Spleen (tissue), 11 donors: ENCODE measurements at regions not wholly inside any gene's neighbourhood (a gene's known extent, or its start where the extent isn't known, plus 50 kb on each side); places are given as distances from the start of the nearest gene placed in this dataset.

ENCODE experiments used
- DNase-seq: peaks from one replicate; pipeline ENCODE4 v3.0.0-alpha.2; 2020
- H3K27ac ChIP-seq, 8 donors: fragments of 200-600 bp; sonication (generic) in 7 of 8; 1 replicate in 4 of 8; 2 replicates in 4 of 8; pipeline versions ENCODE4 v1.5.0 to v1.8.0; 2016 to 2021; ENCODE audit warnings: inconsistent platforms in 4 of 8, mild to moderate bottlenecking in 4 of 8, moderate library complexity in 1 of 8
- H3K27me3 ChIP-seq, 7 donors: fragments of 200-600 bp; sonication (generic) in 6 of 7; replicated peaks in 1 of 7; 1 replicate in 4 of 7; 2 replicates in 3 of 7; pipeline versions ENCODE4 v1.5.0 to v1.8.0; 2016 to 2021; ENCODE audit warnings: inconsistent platforms in 3 of 7, mild to moderate bottlenecking in 1 of 7
- H3K36me3 ChIP-seq, 6 donors: fragments of 200-600 bp; sonication (generic) in 5 of 6; 1 replicate in 4 of 6; 2 replicates in 2 of 6; pipeline versions ENCODE4 v1.5.0 to v1.8.0; 2016 to 2021; ENCODE audit warnings: inconsistent platforms in 2 of 6
- H3K4me1 ChIP-seq, 6 donors: fragments of 200-600 bp; sonication (generic) in 5 of 6; 1 replicate in 3 of 6; 2 replicates in 3 of 6; pipeline versions ENCODE4 v1.5.0 to v1.8.0; 2016 to 2021; ENCODE audit warnings: inconsistent platforms in 3 of 6
- H3K4me3 ChIP-seq, 8 donors: fragments of 200-600 bp; sonication (generic) in 7 of 8; 1 replicate in 4 of 8; 2 replicates in 4 of 8; pipeline versions ENCODE4 v1.5.0 to v1.8.0; 2016 to 2021; ENCODE audit warnings: inconsistent platforms in 4 of 8, mild to moderate bottlenecking in 4 of 8, moderate library complexity in 2 of 8
- H3K9me3 ChIP-seq, 8 donors: fragments of 200-600 bp; sonication (generic) in 7 of 8; 1 replicate in 4 of 8; 2 replicates in 4 of 8; pipeline versions ENCODE4 v1.5.0 to v1.8.0; 2016 to 2021; ENCODE audit warnings: inconsistent platforms in 4 of 8
- POLR2A ChIP-seq, 3 donors: fragments of 450-650 bp; IDR thresholded peaks; one replicate each; pipeline ENCODE4 v1.5.1; 2017; ENCODE audit warnings: antibody characterized with exemption in 3 of 3, mild to moderate bottlenecking in 1 of 3
- POLR2AphosphoS5 ChIP-seq, 3 donors: sonication (generic); formaldehyde crosslinking; IDR thresholded peaks; one replicate each; pipeline ENCODE4 v1.5.1; 2017; ENCODE audit warnings: antibody characterized with exemption in 3 of 3
- WGBS, 5 donors: extraction: QIAGEN DNeasy Blood & Tissue Kit in 3 of 5; methylation state at CpG; one replicate each; pipeline versions ENCODE4 v1.1.5 to v1.1.7; 2013 to 2018; 5-methylcytosine and 5-hydroxymethylcytosine counted together
- intact Hi-C: fragments of 100-400 bp; cut with DNase I; formaldehyde crosslinking; loops from one replicate; pipeline ENCODE4 v1.15.0; 2023; ENCODE audit warnings: low total_unique reads
- TF ChIP-seq, protein P1 (sequence below), 11 experiments: fragments of 200-600 bp in 7 of 11; fragments of 450-650 bp in 4 of 11; sonication (generic) in 4 of 11; IDR thresholded peaks in 8 of 11; conservative IDR thresholded peaks in 3 of 11; 1 replicate in 7 of 11; 2 replicates in 4 of 11; pipeline versions ENCODE4 v1.4.0 to v1.8.0; 2016 to 2021; ENCODE audit warnings: antibody characterized with exemption in 11 of 11, inconsistent platforms in 4 of 11, mild to moderate bottlenecking in 1 of 11
- donor health status: healthy with polysubstance abuse.
- donor health status: DM: no; HTN: no; CAD: no; lungs with moderate emphysema.
- donor health status: DM: no; HTN: no; CAD: no.
- donor health status: Bipolar disorder and iron deficiency.
- donor health status: healthy.
- donor health status: DM: no; HTN: no; CAD: no.
- donor health status: DM: yes; HTN: yes; CAD: no.

DNA sequence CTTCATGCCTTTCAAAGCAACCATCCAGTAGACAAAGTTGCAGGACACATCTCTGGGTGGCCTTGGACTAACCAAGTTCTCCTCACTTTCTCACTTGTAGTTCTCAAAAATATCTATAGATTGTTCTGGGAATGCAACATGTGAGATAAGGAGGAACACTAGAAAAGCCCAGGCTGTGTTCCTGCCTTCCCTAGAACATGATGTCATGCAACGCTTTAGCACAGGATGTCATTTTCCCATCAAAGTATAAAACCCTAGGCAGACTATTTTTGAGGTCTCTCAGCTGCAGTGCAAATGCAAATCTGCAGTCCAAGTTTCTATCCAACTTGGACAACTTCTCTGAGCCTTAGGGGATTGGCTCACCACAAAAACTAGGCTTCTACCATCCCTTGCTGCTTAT lies 78.8 kb upstream of the PCDH7 start:
- DNase-seq = no peak
- Histone ChIP-seq H3K4me3 (no peak overlapping the region), H3K9me3 (no peaks in the 10 kb centered on the region), H3K27me3 (no peaks in the 10 kb centered on the region), H3K27ac (no peak overlapping the region), H3K36me3 (no peaks in the 10 kb centered on the region), H3K4me1 (no peaks in the 10 kb centered on the region)
- TF ChIP-seq POLR2A (IDR thresholded peaks at IDR 0.05) = no peak
- TF ChIP-seq, protein P1, sequence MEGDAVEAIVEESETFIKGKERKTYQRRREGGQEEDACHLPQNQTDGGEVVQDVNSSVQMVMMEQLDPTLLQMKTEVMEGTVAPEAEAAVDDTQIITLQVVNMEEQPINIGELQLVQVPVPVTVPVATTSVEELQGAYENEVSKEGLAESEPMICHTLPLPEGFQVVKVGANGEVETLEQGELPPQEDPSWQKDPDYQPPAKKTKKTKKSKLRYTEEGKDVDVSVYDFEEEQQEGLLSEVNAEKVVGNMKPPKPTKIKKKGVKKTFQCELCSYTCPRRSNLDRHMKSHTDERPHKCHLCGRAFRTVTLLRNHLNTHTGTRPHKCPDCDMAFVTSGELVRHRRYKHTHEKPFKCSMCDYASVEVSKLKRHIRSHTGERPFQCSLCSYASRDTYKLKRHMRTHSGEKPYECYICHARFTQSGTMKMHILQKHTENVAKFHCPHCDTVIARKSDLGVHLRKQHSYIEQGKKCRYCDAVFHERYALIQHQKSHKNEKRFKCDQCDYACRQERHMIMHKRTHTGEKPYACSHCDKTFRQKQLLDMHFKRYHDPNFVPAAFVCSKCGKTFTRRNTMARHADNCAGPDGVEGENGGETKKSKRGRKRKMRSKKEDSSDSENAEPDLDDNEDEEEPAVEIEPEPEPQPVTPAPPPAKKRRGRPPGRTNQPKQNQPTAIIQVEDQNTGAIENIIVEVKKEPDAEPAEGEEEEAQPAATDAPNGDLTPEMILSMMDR (IDR thresholded peaks at IDR 0.05 in 8 of 11, conservative IDR thresholded peaks at IDR 0.05 in 3 of 11) = no peak
- no peak for TF ChIP-seq POLR2AphosphoS5 (IDR thresholded peaks at IDR 0.05)
- WGBS, 5 donors = 63 to 92% (median 69%) methylated on average over 1 of the region's 1 CpG
- intact Hi-C loops = no loop called here

DNA sequence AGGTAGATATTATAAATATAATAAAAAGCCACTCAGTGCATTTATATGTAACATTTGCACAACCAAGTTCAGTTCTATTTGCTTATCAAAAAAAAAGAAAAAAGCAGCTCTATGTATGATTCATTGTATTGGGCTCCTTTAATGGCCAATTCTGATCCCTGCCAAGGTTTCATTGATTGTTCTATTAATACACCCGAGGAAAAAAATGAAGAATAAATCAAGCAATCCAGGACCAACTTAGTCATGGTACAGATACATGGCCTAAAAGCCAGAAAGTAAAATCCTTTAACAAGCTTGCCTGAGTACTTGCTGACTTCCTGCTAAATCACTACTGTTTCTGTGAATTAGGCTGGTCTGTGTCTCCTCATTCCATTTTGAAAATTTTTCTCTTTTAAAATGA lies 77.6 kb upstream of the PCDH7 start:
- no peaks in the 10 kb centered on the region for H3K36me3 ChIP-seq
- no peaks in the 10 kb centered on the region for H3K27me3 ChIP-seq
- H3K4me1 ChIP-seq = no peaks in the 10 kb centered on the region
- no peak for DNase-seq
- H3K4me3 ChIP-seq = no peak overlapping the region
- 26 to 72% (median 63%) methylated on average over 1 of the region's 1 CpG for WGBS, 5 donors
- intact Hi-C loops = no loop called here
- no peak overlapping the region for H3K27ac ChIP-seq
- peaks cover 0 to 6% (median 0%) of the 10 kb centered on the region in 8 donors for H3K9me3 ChIP-seq
- TF ChIP-seq POLR2AphosphoS5 (IDR thresholded peaks at IDR 0.05) (no peak), POLR2A (IDR thresholded peaks at IDR 0.05) (no peak)
- TF ChIP-seq, protein P1 (IDR thresholded peaks at IDR 0.05 in 8 of 11, conservative IDR thresholded peaks at IDR 0.05 in 3 of 11) = no peak

DNA sequence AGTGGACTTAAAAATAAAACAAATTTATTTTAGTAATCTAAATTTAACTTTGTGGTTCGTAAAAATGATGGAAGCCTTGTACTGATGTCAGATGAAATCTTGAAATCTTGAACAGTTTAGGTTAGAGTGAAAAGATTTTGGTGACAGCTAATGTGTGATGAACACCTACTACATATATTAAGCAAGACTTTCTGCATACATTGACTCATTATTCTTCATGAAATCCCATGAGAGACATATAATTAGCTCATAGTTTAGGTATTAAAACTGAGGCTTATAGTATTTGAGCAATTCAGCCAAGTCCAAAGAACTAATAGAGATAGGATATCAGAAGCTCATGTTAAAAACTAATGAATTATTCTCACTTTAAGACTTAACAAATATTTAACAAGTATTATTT lies 66.9 kb upstream of the PCDH7 start:
- no peaks in the 10 kb centered on the region for H3K36me3 ChIP-seq
- H3K4me1 ChIP-seq = no peaks in the 10 kb centered on the region
- H3K27me3 ChIP-seq = no peaks in the 10 kb centered on the region
- H3K27ac ChIP-seq = no peak overlapping the region
- 38 to 54% (median 51%) methylated on average over 1 of the region's 1 CpG for WGBS, 5 donors
- TF ChIP-seq, protein P1 (IDR thresholded peaks at IDR 0.05 in 8 of 11, conservative IDR thresholded peaks at IDR 0.05 in 3 of 11) = no peak
- intact Hi-C loops = no loop called here
- H3K9me3 ChIP-seq = no peaks in the 10 kb centered on the region
- no peak for DNase-seq
- no peak overlapping the region for H3K4me3 ChIP-seq

DNA sequence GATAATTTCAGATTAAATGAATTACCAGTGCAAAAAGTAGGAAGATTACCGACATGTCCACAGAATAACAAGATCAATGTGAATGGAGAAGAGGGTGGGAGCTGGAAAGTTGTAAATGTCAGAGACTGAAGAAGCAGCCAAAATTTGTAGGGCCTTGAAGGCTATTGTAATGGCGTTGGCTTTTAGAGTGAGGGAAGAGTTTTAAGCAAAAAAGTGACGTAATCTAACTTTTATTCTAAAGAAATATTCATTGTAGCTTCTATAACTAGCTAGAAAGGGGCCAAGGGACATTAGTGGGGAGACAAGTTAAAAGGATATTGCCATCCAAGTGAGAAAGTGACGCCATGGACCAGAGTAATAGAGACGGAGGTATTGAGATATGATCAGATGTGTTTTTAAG lies 63.3 kb upstream of the PCDH7 start:
- H3K36me3 ChIP-seq = no peaks in the 10 kb centered on the region
- no peak overlapping the region for H3K4me3 ChIP-seq
- 81 to 91% (median 84%) methylated on average over 5 of the region's 5 CpGs for WGBS, 5 donors
- TF ChIP-seq, protein P1 (IDR thresholded peaks at IDR 0.05 in 8 of 11, conservative IDR thresholded peaks at IDR 0.05 in 3 of 11) = no peak
- TF ChIP-seq POLR2A (IDR thresholded peaks at IDR 0.05) (no peak), POLR2AphosphoS5 (IDR thresholded peaks at IDR 0.05) (no peak)
- no peaks in the 10 kb centered on the region for H3K27me3 ChIP-seq
- intact Hi-C loops = no loop called here
- no peaks in the 10 kb centered on the region for H3K9me3 ChIP-seq
- DNase-seq = no peak
- H3K27ac ChIP-seq = no peak overlapping the region
- no peaks in the 10 kb centered on the region for H3K4me1 ChIP-seq
